OCI-M1 (cell line): ENCODE measurements at regions not wholly inside any gene's neighbourhood (a gene's known extent, or its start where the extent isn't known, plus 50 kb on each side); places are given as distances from the start of the nearest gene placed in this dataset.

Experiments used
- DNase-seq: peaks from one replicate; lab custom pipeline; 2025; lab: John Stamatoyannopoulos, UW

DNA sequence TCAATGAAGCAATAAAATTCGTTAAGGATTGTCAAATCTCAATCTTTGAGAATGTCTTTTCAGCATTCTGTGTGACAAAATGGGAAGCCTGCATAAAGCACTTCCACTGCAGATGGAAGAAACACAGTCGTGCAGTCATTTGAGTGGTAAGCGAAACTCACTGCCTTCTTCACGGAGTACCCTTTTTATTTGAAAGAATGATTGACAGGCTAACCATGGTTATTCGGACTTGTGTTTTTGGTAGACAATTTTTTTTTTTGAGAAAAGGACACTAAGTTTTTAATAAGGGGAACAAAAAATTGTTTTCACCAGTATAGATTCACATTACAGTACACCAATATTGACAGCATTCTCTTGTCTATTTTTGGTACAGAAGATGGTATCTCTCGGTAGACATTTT is 86.9 kb upstream of the MSX1 start:
- no peak for DNase-seq

GRCh38 chr4:4771160-4771559 is 88.3 kb upstream of the MSX1 start:
- DNase-seq = no peak

DNA sequence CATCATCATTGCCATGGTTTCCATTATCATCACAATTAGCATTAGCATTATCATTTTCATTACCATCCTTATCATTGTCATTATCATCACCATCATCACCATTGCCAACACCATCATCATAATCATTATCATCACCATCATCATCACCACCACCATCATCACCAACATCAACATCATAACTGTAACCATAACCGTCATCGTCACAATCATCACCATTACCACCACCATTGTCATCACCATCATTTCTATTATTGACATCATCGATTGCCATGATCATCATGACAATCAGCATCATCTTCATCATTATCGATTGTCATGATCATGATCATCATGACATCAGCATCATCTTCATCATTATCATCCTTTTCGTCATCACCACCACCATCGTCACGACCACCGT is 88.9 kb upstream of the MSX1 start:
- no peak for DNase-seq

DNA sequence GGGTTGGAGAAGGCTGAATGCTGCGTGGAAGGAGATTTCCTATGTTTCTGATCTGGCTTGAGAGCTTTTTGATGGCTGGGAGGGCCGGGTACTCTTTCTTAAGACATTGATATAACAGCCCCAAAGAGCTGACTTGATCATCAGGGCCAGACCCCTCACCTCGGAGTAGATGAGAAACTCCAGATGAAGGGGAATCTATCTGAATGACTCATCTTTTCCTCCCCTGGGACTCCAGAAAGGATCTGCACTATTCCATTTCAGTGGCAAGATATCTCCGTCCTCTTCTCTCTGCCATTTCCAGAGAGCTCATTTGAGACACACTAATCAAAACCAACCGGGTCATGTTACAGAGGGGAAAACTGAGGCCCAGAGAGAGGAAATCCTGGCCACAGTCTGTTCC is 92.9 kb upstream of the MSX1 start:
- no peak for DNase-seq

DNA sequence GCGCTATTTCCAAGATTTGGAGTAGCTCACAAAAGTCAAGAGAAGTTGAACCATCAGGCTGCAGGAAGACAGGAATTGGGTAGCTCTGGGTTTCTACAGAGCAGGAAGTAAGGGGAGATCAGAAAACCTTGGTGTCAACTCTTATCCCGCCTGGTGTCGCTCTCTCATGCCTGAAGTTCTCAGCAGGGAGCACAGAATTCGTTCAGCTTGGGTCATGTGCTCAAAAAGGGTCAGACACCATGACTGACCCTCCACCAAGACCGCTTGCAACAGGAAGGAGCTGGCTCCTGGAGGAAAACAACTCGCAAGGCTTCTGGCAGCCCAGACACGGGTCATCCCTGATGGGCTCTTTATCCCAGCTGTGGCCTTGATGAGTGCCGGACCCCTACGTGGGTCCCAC is 93.7 kb upstream of the MSX1 start:
- DNase-seq = no peak

DNA sequence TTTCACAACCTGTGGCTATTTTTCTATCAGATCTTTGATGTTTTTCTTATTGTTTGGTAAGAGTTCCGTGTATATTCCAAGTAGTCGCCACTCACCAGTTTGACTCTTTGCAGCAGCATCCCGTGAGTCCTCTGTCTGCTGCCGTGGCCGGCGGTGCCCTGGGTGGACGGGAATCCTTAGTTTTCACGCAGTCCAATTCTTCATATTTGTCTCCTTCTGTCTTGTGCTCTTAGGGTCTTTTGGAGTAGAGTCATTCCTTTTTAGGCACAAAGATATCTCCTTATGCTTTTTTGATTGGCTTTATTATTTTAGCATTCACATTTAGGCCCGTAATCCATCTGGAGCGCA is 94.9 kb upstream of the MSX1 start:
- DNase-seq = no peak

DNA sequence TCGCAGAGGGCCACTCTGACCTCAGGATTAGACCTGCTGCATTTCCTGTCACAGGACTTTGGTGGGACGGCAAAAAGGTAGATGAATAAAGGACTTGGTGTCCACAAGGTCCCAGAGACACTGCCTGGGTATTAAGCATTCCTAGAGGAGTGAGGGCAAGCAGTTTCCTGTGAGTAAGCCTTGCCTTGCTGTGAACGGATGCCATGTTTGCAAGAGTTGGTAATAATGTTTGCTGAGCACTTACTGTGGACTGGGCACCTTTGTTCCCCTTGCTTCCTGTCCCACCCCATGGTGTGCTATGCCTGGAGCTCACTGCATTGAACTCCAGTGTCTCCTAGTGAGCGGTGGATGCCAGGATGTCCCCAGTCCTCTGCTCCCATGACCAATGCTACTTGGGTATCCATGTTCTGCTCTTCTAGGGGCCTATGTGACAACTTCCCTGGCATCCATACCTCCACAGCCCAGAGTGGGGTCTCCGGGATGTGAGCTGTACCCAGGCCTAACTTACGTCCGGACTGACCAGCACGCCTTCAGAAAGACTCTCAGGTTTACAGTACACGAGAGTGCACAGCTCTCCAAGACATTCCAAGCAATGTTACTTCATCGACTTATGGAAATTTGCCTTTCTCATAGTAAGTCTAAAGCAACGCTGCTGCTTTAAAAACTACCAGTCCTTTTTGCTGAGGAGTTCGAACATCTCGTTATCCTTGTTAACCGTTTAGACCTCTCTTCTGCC is 95.5 kb upstream of the MSX1 start:
- no peak for DNase-seq

- peak; percentile 82 for DNase-seq
Observed at GRCh38 chr4:4762909-4763821, 96.3 kb upstream of the MSX1 start.

DNA sequence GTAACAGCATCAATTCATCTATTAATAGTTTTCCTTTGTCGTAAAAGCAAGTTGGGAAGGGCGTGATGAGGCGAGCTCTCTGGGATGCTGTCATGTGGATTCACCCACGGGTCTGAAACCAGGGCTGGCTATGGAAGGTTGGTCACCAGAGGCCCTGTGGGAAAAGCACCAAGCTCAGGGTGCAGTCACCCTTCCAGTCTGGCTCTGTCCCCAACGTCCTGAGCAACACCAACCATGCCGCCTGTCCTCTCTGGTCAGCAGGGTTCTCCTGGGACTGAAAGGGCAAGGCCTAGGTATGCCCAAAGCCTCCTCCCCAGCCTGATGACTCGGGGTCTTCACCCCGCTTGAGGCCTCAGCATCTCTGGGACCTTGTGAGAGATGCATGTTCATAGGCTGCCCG is 97.2 kb upstream of the MSX1 start:
- DNase-seq = no peak

DNA sequence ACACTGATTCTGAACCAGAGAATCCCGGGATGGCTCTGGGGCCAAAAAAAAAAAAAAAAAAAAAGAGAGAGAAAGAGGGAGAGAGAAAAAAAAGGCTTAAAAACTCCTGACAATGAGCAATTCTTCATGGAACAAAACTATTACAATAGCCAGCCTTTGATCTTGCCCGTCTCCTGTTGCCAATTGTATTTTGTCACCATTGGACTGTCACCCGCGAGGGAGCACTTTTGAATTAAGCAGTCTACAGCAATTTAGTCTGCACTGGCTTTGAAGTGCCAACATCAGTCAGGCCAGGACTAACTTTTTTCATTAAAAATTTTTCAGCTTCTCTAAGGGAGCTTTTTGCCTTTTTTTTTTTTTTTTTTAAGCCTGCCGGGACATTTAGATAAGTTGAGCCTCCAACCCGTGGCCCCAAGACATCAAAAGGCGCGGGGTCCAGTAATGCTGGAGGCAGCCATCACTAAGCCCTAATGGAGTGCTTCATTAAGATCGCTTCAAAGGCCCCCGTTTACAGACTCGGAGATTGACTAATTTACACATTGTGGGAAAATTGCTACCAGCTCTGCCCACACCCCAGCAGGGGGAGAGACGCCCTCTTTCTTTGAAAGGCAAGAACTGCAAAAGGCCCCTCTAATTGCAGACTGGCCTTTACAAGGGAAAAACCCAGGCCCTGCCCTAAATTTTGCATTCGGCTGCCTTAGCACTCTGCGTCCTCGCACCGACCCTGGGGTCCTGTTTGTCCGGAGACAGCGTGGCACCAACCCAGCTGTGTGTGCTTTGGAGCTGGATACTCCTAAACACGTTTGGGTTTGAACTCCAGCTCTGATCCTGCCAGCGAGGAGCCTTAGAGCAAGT is 98.1 kb upstream of the MSX1 start:
- peak; percentile 24 for DNase-seq

DNA sequence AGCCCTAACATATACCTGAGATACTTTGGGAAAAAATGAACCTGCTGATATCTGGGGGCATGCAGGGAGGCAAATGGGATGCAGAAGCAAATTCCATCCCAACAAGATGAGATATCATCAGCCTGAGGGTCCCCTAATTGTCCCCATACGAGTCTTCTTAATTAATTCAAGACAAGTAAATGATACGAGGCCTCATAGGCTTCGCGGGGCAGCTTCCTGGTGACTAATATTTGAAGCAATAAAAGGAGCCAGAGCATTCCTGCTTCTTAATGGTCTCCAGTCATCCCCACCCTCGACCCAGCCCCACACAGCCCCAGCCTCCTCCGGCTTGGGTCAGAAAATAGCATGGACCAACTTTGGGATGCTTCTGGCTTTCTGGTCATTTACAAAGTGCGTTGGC is 99.6 kb upstream of the MSX1 start:
- no peak for DNase-seq

DNA sequence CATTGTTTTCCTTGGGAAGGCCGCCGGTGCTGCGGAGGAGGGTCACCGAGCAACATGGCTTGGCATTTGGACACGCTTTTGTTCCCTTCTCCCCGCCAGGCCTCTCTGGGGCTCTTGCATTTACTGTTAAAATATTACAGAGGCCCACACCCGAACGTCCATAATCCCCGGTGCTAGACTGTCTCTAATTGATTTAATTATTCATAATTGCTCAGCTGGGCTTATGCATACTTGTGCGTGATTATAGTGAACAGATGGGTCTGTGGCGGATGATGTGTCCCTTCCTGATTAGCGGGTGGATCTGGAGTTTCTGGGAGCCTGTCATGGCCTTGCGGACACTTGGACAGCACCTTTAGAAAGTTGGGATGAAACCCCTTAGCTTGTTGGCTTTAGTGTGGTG is 100.2 kb upstream of the MSX1 start:
- no peak for DNase-seq

DNA sequence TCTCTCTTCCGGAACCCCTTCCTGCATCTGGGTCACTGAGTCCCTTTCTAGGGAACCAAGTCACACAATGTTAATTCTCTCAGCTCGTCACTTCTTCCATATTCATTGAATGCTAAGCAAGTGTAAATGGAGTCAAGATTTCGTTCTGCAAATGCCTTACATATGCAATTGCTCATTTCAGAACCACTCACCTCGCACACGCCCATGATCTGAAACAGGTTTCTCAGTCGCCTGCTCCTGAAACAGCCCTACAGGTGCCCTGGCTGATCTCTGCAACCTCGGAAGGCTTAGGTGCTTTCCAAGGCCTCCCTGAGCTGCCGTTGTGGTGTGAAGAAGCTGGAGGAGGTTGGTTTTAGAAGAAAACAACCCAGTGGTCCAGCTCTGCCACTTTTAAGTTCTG is 100.8 kb upstream of the MSX1 start:
- DNase-seq = no peak

DNA sequence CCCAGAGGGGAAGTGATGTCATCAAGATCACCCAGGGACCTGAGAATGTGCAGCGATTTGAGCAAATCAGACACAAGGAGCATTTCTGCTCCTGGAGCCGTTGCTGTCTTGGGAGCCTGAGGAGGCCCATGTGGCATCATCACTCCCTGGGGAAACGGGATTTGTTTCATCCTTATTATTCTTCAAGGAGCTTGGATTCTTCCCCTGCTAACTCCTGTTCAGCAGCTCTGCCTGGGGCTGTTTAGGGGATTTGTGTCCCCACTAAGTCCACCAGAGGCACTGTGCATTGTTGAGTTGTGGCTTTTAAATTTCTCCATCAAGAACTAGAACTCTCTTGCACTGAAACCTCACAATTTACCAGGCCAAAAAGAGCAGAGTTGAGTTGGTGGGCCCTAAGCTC is 104.2 kb upstream of the MSX1 start:
- DNase-seq = no peak

DNA sequence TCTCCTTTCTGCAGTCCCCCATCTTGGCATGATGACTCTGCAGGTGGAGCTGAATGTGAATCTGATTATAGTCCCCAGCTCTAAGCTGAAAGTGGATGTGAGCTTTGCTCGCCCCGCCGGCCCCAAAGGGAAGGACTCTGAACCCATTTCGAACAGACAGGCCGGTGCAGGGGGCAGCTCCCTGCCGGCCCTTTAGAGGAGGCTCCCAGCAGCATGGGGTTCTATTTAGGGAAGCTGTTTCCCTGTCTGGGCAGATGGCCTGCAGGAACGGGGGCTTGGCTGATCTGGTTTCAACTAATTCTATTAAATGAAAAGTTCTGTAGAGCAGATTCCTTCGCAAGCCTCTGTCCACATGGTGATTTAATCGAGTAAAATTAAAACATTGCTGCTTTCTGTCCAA is 104.8 kb upstream of the MSX1 start:
- no peak for DNase-seq

GRCh38 chr4:4753643-4754042 is 105.8 kb upstream of the MSX1 start:
- no peak for DNase-seq

- no peak for DNase-seq
Observed at GRCh38 chr4:4752576-4753401, 106.7 kb upstream of the MSX1 start.

GRCh38 chr4:4752025-4752424 is 107.4 kb upstream of the MSX1 start:
- no peak for DNase-seq

DNA sequence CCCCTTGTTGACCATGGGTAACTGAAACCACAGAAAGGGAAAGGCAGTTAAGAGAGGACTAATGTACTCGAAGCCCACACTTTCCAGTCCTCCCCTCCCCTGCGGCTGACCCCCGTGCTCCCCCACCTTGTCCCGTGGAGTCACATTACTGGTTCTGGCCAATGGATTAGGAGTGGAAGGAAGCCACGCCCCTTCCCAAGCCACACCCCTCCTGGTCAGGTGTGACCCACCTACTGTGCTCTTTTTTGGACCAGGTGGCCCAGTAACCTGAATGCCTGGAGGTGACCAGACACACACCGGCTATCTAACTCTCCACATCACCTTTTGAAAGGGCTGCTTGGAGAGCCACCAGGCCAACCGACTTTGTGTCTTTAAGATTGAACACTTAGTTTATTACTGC is 109.3 kb upstream of the MSX1 start:
- no peak for DNase-seq

GRCh38 chr4:4749137-4749536 is 110.3 kb upstream of the MSX1 start:
- DNase-seq = no peak

DNA sequence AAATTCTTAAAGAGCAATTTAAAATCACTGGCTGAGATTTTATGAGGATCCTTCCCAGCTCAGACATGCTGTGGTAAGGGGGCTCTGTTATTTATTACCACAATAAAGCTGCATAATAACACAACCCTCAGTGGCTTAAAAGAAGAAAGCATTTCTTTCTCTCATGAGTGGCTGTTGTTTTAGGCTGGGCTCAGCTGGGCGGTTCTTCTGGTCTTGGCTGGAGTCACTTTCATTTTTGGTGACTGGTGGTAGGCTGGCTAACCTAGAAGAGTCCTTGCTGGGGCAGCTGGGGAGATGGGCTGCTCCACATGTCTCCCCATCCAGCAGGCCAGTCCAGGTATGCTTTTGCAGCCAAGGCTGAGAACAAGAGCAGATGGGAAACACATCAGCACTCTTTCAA is 113.0 kb upstream of the MSX1 start:
- no peak for DNase-seq

GRCh38 chr4:4740071-4740470 is 119.4 kb upstream of the MSX1 start:
- DNase-seq = no peak
